M059J (cell line): ENCODE measurements at regions not wholly inside any gene's neighbourhood (a gene's known extent, or its start where the extent isn't known, plus 50 kb on each side); places are given as distances from the start of the nearest gene placed in this dataset.

Source experiments
- DNase-seq: peaks from one replicate; pipeline ENCODE4 v3.0.0-alpha.2; 2012; ENCODE audit warnings: low read depth

DNA sequence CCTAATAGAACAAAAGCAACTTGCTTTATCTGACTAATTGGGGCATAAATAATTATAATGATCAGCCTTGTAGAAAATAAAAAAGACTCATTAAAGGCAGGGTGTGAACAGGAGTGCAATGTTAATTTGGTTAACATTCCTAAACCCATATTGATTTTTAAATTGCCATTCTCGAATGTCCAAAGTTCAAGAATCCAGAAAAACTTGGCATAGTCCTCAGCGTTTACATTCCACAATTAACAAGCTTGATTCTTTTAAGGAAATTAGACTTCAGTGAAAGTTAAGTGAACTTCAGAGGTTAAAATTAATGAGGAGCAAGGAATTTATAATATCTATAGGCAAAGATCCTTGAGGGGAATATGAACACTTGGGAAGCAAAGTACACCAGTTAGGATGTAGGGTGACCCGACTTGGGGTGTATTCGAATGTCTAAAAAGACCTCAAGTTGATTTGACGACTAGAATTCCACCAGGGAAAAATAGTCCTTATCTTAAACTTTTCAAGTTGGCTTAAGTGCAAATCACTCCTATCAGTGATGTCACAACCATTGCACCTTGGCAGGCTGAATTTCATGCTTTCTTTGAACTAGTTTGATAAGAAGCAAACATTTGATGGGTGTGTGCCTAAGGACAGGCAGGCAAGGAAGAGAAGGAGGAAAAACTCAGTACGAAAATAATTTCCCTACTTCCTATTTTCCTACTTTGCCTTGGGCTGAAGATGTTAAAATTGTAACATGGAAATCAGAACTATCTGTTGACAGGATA, 830.4 kb upstream of the COBL start:
- no peak for DNase-seq

DNA sequence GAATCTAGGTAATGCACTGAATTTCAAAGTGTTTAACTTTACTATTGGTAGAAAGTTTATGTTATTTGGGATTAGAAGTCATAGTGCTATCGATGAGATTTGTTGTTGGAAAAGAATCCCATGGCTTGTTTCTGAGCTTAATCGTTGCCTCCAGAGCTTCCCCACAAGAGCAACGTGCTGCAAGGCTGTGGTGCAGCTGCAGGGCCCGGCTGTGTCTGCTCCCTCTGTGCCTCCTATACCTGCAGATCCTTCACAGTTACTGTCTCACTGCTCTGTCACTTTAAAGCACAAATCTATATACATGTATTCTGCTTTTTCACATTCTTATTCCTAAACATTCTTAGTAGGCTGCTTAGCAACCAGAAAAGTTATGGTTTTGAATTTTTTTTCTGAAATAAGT, 826.6 kb upstream of the COBL start:
- DNase-seq = no peak

DNA sequence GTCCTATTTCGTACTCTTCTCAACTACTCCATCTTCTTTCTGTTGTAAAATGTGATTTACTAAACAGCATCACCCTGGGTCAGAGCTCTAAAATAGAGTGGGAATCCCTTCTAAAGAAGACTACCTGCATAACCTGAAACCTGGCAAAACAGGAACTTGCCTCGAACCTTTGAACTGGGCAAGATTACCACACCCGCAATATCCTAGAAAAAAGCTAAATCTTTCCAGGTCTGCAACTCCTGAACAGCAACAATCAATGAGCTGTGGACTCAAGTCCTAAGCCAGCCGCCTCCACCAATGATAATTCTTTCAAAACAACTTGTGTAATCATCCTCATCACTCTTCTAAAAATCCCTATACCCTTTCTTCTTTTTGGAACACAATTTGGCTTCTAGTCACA, 824.2 kb upstream of the COBL start:
- no peak for DNase-seq

DNA sequence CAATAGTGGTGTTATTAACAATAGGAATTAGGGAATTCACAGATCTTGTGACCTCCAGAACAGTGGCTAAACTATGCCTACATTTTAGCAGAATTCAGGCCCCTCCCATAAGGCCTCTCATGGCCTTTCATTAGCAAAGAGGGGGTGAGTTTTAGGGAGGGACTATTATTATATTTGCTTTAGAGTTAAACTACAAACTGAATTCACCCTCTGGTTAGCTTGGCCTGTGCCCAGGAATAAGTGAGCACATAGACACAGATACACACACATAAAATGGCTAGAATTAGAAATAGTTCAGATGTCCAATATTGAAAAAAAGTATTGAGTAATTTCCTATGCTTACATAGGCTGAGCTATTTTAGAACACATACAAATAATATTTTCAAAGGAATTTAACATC, 818.8 kb upstream of the COBL start:
- no peak for DNase-seq

DNA sequence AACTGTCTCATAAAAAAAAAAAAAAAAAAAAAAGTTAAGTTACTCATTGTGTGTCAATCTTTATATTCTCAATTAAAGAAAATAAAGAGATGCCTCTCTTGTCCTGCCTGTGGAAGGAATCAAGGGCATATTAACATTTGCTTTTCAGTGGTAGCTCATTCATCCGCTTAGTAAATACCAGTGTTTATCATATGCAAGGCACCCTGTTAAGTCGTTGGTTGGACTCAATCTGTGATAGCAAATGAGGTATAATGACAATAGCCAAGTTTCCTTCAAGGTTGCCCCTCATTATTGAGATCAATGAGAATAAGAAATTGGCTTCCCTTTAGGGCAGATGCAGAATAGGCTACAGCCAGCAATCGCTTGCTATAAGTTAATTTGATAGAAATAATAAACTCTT, 812.7 kb upstream of the COBL start:
- no peak for DNase-seq

DNA sequence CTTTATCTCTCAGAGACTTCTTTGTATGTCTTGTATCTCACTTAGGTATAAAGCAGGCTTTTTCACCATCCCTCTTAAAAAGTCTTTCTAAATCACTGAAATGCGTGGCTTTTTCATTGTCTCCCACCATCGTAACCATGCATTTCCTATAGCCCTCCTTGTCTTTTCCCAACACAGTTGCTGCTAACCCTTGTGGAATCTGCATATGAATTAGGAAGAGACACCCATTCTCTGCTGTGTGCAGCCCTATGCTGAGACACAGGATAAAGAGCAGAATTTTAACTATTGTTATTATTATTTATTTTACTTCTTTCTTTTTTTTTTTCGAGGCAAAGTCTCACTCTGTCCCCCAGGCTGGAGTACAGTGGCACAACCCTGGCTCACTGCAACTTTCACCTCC, 804.3 kb upstream of the COBL start:
- no peak for DNase-seq

DNA sequence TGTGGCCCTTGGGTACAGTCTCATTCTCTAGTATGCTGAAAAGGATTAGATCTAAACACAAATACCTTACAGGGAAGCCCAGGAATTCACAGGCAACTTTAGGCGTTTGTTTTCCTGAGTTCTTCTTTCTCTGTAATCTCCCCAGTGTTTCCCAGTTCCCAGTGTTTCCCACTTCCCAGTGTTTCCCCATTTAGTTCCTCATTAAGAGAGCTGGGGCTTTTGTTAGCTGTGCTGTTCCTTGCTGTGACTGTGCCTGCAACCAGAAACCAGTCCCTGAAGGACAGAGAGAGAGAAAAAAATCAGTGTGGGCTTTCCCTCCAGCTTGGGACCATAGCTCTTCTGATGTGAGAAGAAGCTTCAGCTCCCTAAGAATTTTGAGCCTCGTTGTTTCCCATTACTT, 802.9 kb upstream of the COBL start:
- no peak for DNase-seq

DNA sequence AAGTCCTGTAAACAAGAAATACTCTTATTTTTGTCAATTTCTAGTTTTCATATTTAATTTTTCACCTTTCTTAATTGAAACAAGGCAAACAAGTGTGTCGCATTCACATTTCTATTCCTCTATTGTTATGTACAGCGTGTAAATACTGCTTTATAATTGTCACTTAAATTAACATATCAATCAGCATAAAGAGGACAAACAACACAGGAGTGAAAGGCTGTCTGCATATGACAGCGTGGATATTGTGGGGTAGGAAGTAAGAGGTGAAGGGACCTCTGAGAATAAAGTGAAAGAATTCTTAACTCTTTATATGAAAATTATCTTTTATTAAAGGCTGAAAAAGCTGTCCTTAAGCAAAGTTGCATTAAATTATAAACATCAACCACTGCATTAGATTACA, 797.9 kb upstream of the COBL start:
- DNase-seq = no peak

DNA sequence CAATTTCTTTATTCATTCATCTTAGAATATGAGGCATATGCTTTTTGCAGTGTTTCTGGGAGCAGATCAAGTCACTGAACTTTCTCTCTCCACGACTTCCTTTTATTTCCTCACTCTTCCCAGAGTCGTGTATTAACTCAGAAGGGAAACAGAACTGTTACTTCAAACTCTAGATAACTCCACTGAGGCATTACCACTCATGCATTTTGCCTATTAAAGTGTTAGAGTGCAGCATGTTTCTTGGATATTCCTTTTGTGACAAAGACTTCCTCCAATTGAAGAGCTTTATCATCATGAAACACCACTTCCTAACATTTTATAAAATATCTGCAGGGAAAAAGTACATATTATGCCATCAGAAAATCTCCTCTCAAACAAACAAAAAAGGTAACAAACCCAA, 797.4 kb upstream of the COBL start:
- DNase-seq = no peak

DNA sequence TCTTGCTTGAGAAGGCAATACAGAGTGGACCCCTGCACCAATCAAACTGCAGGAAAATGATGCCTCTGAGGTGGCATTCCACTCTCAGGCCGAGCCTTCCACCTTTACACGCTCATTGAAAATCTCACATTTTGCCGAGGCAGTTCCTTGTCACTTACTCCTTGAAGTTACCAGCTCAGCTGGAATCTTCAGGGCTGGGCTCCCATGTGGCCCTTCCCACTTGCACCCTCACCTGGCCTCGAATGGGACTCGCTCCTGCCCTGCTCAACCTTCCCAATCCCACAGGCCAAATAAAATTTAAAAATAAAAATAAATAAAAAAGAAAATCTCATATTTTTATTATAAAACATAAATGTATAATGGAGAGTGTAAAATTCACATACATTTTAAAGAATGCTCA, 790.7 kb upstream of the COBL start:
- no peak for DNase-seq

DNA sequence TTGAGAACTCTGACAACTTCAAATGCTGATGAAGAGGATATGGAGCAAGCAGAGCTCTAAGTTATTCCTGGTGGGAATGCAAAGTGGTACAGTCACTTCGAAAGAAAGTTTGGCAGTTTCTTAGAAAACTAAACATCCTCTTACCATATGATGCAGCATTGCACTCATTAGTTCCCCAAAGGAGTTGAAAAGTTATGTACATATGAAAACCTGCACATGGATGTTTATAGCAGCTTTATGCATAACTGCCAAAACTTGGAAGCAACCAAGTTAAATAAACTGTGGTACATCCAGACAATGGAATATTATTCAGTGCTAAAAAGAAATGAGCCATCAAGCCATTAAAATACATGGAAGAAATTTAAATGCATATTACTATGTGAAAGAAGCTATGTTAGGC, 779.3 kb upstream of the COBL start:
- no peak for DNase-seq

DNA sequence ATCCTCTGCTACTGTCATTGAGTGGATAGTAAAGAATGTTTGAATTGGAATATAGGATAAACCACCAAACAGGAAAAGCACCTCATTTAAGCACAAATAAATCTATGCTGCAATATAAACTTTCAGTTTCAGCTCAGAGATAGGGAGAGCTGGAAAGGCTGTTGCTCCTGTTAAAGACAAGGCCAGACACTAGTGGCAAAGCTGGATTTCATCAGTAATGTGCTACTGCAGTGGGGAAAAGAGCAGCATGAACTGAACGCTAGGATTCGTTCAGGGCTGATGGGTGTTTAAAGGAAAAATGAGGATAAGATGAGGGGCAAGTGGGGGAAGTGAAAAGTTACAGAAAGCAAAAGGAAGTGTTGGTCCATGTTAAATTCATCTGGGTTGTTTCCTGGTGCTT, 775.4 kb upstream of the COBL start:
- no peak for DNase-seq

DNA sequence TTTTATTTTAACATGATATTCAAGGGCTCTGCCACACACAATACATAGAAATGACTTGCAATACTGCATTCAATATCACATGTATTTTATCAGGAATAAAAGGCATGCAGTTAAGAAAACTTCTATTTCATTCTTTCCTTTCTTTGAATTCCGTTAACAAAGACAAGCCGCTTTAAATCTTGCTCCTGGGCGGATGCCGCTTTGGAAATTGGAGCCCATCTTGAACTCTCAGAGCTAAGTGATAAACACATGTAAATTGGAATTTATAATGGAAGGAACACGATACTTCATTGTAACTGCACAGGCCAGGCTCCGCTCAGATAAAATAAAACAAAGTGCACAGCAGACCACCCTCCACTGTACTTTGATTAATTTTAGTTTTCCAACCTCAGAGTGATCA, 774.5 kb upstream of the COBL start:
- DNase-seq = no peak

DNA sequence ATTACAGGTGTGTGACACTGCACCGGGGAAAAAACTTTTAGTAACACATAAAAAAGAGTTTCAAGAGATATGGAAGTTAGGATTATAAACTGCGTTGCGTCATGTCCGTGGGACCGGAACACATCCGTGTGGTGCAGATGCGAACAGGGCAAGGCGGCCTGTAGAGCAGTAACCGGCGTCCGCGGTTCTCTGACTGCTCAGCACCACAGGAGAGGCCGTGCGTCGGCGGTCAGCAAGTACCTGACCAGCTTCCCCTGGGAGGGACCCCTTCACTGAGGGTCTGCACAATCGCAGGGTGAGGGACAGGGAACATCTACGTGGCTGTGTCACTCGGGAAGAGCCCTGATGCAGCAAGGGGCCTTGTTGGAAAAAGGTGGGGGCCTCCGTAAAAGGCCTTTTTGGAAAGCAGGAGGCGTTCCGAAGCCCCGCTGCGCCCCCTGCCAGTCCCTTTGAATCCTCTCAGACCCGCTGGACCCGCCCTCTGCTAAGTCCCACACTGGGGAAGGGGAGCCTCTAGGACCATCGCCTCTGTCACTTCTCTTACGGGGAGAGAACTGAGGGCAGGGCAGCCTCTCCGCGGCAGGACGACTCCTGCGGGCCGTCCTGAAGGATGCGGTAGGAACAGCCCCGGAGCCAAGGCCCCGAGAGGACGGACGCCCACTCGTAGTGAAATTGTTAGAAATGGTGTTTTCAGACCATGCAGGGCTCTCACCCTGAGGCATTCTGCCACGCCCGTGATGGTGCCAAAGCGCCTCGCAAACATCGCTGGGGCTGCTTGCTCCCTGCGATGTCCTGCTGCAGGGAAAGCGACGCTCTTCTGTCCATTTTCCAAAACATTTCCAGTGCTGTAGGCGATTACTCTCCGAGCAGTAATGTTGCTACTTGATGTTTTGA, 771.6 kb upstream of the COBL start:
- no peak for DNase-seq

DNA sequence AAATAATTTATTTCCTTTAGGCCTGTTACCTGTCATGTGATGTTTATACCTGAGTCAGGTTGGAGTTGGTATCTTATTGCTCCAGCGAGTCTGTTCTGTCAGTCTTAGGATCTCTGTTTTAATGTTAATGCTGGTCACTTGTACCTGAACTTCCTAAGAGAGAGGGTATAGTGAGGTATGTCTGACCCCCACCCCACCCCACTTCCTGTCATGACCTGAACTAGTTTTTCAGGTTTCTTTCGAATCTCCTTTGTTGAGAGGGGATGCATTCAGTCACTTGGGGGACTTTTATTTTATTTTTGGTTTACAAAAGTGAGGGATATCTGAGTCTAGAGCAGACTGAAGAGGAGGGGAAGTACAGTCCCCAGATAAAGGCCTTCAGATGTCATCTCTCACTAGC, 769.0 kb upstream of the COBL start:
- DNase-seq = no peak

DNA sequence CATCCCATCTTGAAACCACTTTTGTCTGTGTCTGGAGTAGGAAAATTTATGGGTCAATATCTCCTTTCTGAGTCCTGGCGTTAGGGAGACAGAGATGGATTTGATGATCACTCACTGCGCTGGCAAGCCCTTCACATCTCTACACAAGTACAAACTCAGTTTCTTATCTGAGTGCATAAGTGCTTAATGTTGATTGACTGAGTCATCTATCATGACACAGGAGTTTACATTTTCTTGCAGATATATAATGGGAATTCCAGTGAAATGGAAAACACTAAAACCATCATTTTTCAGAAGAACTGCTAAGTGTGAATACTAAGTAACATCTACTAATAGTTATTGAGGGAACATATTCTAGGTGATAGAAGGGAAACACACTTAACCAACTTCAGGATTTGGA, 763.9 kb upstream of the COBL start:
- DNase-seq = no peak

DNA sequence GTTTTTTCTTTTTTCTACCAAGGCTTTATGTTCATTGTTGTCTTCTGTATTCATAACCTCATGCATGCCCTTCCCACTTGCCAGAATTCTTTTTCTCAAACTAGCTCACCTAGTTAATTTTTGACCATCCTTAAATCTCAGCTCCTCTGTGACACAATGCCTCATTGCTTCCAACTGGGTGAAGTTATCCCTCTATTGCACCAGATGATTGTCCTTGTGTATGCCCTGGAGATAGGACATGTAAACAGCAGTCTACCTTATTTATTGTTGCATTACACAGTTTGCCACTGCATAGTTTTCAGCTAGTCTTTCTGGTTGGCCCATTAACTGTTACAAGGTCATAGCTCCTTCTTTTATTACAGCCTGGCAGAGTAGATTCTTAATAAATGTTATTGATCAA, 763.1 kb upstream of the COBL start:
- DNase-seq = no peak

DNA sequence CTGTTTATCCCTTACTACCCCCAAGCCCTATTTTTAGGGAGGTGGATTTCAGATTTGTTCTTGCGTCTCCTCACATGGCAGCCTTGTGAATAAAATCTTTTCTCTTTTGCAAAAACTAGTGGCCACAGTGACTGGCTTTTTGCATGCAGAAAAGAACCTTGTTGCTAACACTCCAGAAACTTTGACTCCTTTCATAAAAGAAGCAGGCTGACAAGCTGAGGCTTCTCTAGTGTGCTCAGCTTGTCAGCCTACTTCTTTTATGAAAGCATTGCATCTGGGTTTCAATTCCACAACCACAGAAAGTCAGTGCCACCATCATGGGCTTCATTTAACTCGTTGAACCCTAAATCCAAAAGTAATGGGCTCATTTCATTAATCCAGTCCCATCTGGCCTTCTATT, 761.0 kb upstream of the COBL start:
- no peak for DNase-seq

DNA sequence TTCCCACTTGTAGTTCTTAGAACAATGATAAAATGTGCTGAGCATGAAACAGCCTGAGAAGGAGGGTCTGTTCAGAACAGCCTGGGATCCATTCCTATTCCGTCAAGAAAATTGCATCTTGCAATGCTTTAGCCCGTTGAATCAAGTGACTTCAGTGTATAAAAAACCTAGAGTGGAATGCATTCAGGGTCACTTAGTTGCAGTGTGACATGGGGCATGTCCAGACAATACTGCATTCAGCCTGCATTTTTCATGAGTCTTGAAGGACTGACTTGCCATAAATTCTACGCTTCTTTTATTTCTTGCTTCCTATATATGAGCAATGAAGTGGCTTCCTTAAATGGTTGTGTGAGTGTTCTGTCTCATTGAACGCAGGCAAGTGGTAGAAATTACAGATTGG, 758.3 kb upstream of the COBL start:
- DNase-seq = no peak

DNA sequence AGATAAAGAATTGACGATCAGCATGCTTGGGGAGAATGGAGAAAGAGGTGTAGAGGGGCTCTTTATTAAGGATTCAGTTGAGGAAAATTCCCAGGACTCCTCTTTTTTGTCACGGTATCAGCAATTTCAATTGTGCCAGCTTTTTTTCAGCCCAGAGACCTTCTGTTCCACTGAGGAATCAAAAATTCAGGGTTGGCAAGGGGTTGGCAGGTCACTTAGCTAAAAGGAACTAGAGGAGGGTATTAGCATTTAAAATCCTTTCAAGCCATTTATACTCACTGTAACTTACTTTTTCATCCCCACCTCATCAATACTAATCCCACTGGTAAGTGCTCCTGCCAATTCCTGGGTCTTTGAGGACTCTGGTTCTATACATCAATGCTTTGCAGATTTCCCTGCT, 757.5 kb upstream of the COBL start:
- DNase-seq = no peak

DNA sequence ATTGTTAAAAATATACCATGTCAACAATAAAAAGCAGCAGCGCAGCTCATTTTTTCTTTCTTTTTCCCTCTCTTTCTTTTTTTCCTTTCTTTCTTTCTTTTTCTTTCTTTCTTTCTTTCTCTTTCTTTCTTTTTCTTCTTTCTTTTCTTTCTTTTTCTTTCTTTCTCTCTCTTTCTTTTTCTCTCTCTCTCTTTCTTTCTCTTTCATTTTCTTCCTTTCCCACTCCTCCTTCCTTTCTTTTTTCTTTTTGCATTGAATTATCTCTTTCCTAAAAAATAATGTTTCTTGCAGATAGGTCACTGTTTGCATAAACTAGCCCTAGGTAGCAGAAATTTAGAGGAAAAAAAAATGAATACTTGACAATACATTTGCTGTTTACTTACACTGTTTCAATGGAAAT, 755.1 kb upstream of the COBL start:
- DNase-seq = no peak

DNA sequence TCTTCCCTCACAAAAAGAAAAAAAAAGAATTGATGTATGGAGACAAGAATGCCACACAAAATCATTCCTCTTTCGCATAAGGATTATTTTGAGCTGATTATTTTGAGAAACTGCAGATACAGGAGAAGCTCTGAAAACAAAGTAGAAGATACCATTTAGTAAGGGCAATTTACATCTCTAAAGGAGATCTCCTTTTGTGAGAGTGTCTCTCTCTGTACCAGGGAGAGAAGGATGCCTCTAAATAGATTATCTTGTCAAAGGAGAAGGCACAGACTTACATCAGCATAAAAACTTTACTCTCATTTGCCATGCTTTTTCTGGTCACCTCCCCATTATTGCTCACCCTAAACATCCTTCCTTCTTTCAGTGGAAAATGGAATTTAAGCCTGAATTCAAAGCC, 747.9 kb upstream of the COBL start:
- no peak for DNase-seq

DNA sequence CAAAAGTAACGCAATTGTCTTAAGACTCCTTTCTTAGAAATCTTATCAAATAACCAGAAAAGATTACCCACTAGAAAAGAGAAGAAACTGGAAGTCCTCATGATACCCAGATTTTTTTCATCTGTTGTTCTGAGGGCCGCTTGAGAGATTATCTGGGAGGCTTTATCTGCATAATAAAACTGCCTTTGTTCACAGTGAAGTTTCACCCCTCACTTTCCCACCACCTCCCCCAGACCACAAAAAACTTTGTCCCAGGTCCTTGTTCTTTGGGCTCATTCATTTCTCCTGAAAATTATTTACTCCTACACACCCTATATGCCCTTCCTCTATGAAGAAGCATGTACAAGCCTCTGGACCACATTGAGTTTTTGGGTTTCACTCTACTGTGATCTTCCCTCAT, 745.1 kb upstream of the COBL start:
- no peak for DNase-seq

DNA sequence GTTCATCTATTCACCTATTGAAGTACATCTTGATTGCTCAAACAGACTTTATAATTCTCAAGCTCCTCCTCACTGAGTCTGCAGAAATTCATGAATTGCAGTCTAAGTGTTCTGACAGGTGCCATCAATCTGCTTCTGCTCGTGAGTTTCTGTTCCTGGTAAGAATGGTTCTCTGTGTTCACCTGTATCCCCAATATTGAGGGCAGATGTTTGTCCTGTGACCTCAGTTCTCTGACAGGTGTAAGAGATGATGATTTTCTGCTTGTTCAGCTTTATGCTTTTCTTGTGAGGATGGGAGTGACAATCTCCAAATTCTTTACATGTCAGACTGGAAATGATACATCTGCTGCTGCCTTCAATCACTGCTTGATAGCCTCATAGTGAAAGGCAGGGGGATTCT, 736.9 kb upstream of the COBL start:
- DNase-seq = no peak
